ENCODE measurements at regions not wholly inside any gene's neighbourhood (a gene's known extent, or its start where the extent isn't known, plus 50 kb on each side); places are given as distances from the start of the nearest gene placed in this dataset.

GRCh38 chr5:73317523-73317922, 131.1 kb downstream of the FOXD1 start:
- TF ChIP-seq EZH2 (IDR thresholded peaks at IDR 0.05; ENCODE audit: borderline replicate concordance, low read depth, low read length, poor library complexity, severe bottlenecking) (no peak), CTCF (conservative IDR thresholded peaks at IDR 0.05; ENCODE audit: low read depth, low read length) (no peak)

Measured in A673 (cell line).